HG02571 (cell line): ENCODE measurements at regions not wholly inside any gene's neighbourhood (a gene's known extent, or its start where the extent isn't known, plus 50 kb on each side); places are given as distances from the start of the nearest gene placed in this dataset.

Experiments used
- ATAC-seq: cut with Tn5 transposase; IDR thresholded peaks from one replicate; pipeline ENCODE4 v1.9.1; 2021; ENCODE audit warnings: mild to moderate bottlenecking, moderate library complexity; ENCODE audit not compliant: unreplicated experiment

DNA sequence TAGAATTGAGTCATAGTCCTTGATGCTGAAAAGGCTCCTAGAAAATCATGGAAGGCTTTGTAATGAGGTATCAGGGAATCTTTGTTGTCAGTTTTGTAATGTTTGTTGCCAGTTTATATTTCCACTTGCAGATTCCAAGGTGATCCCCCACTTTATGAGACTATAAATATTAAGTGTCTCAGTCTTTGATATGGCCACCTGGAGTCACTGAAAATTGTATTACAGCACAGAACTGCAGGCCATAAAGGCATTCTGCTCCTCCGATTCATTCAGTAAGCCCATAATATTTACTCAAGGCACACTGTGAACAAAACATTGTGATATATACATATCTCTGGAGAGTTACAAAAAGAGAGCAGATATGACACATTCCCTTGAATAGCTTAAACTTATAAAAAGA lies 457.8 kb upstream of the ZNF385D start:
- ATAC-seq, result no peak

DNA sequence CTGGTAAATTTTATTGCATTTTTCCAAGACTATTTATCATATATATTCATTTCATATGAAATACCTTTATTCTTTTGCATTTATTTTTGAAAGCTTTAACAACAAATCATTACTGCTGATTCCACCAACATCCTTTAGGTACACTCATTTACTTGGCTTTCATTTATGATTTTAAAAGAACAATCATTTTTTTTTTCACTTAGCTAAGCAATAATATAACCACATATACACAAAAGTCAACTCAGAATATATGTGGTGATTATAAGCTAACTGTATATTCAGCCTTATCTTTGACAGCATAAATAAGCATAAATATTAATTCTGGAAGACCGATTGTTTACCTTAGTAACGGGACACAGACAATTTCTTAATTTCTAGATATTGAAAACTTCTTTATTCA lies 458.6 kb upstream of the ZNF385D start:
- ATAC-seq, result no peak

DNA sequence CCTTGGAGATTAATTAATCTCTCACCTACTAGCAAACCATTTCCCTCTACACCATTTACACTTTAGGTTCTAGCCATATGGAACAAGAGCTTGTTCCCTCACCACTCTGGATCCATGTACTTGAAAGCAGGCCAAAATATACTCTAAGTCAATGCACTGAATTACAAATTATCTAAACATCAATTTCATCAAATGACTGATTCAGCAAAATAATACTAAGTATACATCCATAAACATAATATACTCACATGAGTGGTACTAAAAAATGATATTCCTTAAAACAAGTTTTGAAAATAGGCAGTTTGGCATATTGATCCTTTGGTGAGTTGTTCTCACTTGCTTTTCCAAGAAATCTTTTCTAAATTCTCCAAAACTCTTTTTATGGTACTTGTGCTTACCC lies 459.7 kb upstream of the ZNF385D start:
- ATAC-seq, result no peak

DNA sequence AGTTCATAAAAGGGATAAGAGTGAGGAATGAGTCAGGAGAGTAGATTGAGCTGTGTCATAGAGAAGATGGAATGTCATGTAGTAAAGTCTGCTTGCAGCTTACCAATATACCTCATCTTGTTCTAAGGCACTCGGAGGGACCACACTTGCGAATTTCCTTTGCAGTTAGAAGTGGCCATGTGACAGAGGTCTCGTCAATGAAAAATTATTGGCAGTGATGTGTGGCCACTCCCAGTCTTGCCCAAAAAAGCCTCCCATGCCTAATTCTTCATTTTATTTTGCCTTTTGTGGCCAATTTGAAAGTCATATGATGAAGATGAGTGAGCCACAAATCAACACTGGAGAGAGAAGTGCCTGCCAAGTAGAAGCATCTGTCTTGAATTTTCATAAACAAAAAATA lies 465.6 kb upstream of the ZNF385D start:
- ATAC-seq, result no peak

DNA sequence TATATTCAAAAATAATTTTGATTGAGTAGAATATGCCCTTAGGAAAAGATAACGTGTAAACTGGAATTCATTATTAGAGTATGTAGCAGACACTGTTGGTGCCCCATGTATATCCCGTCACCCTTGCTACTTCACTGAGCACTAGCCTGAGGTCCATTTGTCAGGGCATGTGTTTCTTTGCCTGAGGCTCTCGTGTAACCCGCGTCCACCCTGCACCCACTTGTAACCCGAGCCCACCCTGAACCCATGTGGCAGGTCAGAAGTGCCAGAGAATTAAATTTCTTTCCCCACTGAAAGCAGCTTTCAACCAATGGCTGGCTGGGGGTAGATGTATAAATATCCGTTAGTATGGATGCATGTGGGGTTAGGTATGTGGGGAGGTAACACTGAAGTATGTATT lies 474.2 kb upstream of the ZNF385D start:
- ATAC-seq, result no peak

DNA sequence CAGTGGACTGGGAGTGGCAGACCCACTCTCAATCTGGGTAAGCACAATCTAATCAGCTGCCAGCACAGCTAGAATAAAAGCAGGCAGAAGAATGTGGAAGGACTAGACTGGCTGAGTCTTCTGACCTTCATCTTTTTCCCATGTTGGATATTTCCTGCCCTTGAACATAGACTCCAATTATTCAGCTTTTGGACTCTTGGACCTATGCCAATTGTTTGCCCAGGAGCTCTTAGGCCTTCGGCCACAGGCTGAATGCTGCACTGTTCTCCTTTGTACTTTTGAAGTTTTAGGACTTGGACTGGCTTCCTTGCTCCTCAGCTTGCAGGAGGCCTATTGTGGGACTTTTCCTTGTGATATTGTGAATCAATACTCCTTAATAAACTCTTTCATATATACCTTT lies 477.7 kb upstream of the ZNF385D start:
- no peak for ATAC-seq

DNA sequence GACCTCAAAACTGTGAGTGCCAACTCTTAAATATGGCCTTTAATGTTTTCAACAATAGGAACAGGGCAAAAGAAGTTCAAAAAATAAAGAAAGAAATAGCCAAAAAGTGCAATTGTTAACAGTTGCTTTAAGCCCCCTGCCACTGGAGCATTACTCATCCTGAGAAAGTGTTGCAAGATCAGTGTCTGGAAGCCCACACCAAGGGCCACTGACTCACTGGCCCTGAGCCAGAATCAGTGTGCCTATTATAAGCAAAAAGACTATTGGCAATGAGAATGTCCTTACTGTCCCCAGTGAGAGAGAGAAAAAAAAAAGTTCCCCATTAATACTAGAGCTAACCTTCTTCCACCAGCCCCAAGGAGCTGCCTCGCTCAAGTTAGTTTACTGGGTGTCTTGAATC lies 480.1 kb upstream of the ZNF385D start:
- ATAC-seq, result no peak

DNA sequence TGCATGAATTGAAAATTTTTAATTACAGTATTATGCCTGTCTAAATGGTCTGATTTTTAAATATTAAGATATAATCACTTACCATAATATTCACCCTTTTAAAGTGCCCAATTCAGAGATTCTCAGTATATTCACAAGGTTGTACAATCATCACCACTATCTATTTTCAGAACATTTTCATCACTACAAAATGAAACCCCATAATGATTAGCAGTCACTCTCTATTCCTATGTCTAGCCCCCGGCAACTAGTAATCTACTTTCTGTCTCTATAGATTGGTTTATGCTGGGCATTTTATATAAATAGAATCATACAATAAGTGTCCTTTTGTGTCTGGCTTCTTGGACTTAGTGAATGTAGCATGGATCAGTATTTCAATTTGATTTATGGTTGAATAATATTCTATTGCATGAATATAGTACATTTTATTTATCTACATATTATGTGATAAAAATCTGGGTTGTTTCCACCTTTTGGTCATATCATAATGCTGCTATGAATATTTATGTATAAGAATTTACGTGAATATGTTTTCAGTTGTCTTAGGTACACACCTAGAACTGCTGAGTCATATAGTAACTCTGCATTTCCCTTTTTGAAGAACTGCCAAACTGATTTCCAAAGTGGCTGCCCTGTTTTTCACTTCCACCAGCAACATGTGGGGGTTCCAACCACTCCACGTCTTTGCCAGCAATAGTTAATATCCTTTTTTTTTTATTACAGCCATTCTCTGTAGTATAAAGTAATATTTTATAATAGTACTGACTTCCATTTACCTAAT lies 485.7 kb upstream of the ZNF385D start:
- ATAC-seq, result no peak

DNA sequence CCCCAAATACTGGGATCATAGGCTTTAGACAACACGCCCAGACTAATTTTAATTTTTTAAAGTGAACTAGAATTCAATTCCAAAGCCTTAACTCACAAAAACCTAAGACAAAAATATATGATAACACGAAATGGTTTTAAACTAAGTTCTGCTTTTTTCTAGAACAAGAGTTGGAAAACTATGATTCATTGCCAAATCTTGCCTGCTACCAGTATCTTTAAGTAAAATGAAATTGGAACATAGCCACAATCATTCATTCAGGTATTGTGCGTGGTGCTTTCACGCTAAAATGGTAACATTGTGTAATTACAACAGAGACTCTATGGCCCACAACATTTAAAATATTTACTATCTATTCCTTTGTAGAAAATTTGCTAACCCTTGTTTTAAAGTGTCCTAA lies 488.0 kb upstream of the ZNF385D start:
- ATAC-seq, result no peak

DNA sequence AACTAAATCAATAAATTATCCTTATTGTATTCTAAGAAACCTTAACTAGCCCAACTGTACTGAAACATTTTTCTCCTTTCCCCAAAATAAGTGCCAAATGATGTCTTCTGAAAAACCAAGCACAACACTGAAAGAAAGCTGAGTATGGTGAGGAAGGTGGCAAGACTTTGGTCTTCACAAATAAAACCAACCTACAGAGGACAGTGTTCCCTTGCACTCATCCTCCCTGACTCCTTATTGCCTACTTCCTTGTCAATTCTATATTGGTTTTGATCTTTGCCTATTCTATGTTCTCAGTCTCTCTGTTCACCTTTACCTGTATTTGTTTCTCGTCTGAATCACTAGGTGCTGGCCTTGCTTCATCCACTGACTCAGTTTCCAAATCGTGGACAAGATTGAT lies 490.1 kb upstream of the ZNF385D start:
- ATAC-seq, result no peak

DNA sequence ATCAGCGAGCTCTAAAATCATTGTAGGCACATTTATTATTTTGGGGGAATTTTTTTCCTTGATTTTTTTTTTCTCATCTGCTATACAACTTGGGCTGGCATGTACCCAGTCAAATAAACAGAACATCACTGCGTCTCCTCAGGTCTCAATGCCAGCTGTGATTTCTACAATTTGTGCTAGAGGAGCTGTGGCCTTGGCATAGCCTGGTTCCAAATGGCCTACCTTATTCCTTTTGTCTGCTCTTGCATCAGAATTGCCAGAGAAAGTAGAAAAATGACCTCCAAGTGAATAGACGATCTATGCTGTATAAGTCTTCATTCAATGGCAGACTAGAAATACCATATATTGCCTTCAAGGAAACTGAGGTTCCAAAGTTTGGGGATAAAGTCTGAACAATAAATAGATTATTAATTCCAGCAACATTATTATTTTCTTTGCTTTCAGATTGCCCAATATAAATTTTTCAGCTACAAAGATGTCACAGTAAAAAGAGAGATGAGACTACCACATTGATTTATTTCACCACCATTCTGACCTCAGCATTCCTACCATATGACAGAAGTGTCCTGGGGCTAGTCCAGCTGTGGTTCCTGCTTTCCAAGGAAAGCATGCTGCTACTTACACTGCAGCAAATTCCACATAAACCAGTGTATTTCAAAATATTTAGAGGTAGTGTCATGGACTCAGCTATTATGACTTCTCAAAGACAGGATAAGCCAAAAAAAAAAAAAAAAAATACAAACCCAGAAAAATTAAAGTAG lies 493.9 kb upstream of the ZNF385D start:
- no peak for ATAC-seq

DNA sequence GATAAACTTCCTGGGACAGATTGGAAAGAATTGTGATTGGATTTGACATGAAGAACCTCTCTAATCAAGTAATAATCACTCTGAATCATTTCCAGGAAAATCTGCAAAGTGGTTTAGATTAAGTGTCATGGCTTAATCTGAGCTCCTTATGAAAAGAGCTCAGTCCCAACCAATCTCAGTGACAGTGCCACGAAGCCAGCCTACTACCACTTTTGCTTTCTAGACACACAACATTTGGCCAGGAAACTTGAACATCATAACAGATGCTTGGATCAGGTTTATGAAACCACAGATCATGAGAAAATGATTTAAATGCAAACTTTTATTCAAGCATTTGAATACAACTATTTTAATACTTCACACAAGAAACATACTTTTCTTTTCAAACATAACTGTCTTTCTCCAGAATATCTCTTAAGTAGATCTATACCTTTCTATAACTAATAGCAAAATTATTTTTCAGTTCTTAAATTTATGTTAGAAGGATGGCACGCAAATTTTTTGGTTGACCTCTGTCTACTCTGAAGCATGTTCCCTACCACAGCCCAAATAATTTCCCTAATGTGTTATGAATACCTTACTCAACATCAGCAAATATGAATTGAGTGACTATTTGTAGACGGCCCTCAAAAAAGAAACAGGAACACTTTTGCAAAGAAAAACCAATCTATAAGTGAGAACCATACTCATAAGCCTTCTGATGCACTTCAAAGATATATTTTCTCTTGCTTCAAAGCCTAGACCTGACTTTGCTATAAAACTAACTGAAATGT lies 495.0 kb upstream of the ZNF385D start:
- no peak for ATAC-seq

DNA sequence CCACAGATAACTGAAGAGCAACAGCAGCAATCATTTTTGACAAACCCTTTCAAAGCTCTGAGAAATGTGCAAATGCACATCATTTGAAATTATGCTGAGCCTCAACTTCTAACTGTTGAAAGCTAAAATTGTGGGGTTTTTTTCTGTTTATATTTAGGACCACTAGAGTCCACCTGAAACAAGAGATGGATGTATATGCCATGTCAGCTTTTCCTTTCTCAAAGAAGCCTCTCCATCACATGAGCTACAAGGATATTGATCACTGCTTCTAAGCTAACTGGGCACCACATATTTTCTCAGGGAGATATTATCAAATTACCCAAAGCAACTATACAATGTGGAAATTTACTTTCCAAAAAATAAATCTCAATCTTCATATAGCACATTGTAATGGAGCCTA lies 498.6 kb upstream of the ZNF385D start:
- no peak for ATAC-seq

DNA sequence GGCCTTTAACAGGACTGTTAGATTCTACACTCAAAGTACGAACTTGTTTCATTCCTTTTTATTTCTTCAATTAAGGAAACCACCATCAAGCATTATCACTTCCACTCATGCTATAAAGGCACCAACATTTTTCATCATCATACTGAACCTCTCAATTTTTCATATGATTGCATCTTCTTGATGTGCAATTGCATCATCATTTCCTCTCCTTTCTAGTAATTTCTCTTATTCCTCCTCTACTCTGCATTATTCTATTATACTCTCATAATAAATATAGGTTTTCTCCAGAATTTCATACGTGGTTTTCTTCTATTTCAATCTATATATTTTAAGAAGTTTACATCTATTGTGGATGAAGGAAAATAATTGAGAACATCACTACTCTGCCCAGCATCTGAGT lies 506.2 kb upstream of the ZNF385D start:
- no peak for ATAC-seq

DNA sequence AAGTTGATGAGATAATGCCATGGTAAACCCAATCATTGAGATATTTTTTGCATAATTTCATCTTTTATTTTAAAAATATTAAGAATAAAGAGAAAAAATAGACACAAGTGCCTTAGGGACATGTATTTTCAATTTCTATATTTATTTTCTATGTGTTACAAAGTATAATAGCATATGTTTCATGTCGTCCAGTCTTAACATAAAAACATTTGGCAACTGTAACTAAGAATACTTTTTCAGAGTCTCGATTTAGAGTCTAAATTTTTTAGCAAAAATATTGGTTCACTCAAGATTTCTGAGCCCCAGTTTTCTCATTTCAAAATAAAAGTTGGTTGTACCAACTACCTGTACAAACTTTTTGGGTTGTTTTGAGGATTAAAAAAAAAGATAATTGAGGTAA lies 511.4 kb upstream of the ZNF385D start:
- ATAC-seq, result no peak

DNA sequence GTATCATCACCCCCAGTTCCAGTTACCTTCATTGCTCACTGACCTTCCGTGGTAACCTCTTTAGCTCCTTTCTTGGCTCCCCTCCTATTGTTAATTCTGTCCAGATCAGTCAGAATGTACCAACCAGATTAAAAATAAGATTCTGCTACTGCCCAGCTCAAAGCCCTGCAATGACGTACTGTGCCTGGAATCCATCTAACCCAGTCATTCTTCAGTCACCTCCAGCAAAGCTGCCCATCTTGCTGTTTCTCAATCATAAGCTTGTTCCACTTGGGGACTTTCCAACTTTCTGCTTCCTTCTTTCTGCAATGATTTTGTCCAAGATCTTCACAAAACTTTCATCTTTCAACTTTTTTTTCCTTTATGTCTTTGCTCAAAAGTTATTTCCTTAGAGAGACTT lies 512.0 kb upstream of the ZNF385D start:
- ATAC-seq, result no peak

DNA sequence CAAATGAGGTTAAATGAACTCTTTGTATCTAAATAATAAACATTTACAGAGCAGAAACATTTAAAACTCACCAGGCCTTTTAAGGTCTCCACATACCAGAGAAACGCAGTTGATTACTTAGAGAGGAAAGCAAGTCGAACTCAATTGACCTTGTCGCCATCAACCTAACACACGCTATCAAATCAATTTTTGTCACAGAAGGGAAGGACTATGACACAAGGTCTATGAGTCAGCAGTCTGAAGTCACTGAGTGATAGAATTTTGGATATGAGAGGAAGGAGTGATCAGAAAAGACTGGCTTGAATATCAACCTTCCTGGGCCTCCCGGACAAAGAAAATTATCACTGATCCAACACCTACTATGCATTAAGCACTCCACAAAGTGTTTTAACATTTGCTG lies 514.4 kb upstream of the ZNF385D start:
- no peak for ATAC-seq

DNA sequence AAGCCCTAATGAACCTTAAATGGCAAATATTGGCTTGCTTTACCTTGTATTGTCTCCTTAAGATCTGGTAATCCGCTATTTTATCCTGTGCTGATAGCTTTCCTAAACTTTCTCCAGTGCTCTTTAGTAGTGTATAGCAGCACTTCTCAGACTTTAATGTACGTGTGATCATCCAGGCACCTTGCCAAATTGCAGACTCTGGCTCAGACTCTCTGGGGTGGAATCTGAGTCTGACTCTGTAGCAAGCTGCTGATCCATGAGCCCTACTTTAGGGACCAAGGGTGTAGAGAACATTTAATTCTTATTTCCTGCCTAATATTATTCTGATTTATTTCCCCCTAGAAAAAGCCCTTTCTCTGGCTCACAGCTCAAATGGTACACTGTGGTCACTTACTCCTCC lies 518.8 kb upstream of the ZNF385D start:
- no peak for ATAC-seq

DNA sequence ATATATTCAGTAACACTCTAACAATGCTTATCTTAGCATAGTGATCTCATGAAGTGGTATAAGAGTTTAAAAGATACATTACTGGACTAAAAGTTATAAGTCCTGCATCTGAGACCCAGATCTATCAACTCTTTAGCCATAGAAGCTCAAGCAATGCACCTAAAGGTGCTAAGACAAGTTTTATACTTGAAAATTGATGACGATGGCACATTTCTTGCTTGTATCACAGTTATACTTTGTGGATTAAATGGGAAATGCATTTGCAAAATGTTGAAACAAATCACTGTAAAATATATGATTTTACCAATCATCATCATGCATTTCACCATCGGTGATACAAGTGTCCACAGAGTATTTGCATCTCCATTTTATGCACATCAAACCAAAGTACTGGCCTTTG lies 525.3 kb upstream of the ZNF385D start:
- ATAC-seq, result no peak

DNA sequence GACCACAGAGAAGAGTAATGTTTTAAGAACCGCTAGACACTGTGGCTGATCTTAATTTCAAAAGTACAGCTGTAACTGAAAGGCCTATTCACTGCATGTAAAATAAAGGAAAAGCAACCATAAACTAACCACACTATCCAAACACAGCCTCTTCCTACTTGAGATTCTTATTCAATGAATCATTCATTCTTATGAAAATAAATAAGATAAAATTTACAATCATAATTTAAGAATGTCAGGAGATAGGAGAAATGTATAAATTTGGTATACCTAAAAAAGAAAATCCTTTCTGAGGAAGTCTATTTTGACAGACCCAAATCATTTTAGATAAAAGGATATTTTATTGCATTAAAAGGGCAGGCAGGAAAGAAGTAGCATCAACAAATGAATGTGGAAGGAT lies 533.5 kb upstream of the ZNF385D start:
- ATAC-seq, result no peak

DNA sequence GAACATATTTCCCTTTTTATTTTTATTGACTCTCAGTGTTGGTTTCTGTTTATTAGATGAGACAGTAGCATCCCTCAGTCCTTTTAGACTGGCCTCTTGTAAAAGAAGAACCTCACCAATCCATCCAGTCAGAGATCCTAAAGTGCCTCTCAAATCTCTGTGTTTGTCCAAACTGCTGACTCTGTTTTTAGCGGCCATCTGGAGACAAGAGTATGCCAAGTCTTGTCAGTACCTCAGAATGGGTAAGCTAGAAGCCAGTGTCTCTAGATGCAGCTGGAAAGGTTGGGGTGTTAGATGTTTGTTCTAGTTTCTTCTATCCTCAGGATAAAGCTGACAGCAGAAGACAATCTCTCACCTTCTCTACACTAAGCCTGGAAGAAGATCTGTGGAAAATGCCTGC lies 537.7 kb upstream of the ZNF385D start:
- ATAC-seq, result no peak

DNA sequence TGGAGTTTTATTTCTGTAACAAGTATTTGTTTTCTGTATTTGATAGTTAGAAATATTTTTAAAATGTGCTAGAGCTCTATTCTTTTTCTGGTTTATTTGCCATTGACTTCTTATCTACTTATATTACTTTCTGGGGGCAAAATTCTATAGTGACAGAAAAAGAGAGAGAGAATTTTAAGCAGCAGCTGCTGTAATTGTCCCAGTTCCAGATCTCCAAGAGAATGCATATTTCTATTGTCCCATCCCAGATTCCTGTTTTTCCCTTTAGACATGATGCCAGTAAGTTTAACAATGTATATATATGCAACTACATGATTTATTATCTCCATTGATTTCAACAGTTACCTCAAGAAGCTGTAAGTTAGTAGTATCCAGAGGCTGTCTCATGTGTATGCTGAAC lies 541.7 kb upstream of the ZNF385D start:
- ATAC-seq, result no peak
